ENCODE measurements at regions not wholly inside any gene's neighbourhood (a gene's known extent, or its start where the extent isn't known, plus 50 kb on each side); places are given as distances from the start of the nearest gene placed in this dataset.

GRCh38 chr16:72612718-72613117, 435.2 kb downstream of the ZFHX3 start:
- intact Hi-C loops (cut with DNase I) = no loop called here

GRCh38 chr16:72612256-72612655, 435.7 kb downstream of the ZFHX3 start:
- no peak for DNase-seq (ENCODE audit: low spot score)
- 15% methylated on average over 2 of the region's 2 CpGs for WGBS

More at GRCh38 chr16:72612718-72613117, 435.2 kb downstream of the ZFHX3 start:
- Histone ChIP-seq H3K36me3 (no peaks in the 10 kb centered on the region), H3K27me3 (replicated peaks; ENCODE audit: insufficient read depth) (no peaks in the 10 kb centered on the region), H3K9me3 (no peaks in the 10 kb centered on the region), H3K27ac (no peak overlapping the region), H3K4me1 (replicated peaks) (no peaks in the 10 kb centered on the region), H3K4me3 (no peak overlapping the region)
- TF ChIP-seq POLR2AphosphoS5 (IDR thresholded peaks at IDR 0.05) = no peak
- TF ChIP-seq POLR2A (IDR thresholded peaks at IDR 0.05) = no peak
- TF ChIP-seq, protein P1, sequence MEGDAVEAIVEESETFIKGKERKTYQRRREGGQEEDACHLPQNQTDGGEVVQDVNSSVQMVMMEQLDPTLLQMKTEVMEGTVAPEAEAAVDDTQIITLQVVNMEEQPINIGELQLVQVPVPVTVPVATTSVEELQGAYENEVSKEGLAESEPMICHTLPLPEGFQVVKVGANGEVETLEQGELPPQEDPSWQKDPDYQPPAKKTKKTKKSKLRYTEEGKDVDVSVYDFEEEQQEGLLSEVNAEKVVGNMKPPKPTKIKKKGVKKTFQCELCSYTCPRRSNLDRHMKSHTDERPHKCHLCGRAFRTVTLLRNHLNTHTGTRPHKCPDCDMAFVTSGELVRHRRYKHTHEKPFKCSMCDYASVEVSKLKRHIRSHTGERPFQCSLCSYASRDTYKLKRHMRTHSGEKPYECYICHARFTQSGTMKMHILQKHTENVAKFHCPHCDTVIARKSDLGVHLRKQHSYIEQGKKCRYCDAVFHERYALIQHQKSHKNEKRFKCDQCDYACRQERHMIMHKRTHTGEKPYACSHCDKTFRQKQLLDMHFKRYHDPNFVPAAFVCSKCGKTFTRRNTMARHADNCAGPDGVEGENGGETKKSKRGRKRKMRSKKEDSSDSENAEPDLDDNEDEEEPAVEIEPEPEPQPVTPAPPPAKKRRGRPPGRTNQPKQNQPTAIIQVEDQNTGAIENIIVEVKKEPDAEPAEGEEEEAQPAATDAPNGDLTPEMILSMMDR (IDR thresholded peaks at IDR 0.05) = no peak
- no peak for DNase-seq (ENCODE audit: low spot score)

DNA sequence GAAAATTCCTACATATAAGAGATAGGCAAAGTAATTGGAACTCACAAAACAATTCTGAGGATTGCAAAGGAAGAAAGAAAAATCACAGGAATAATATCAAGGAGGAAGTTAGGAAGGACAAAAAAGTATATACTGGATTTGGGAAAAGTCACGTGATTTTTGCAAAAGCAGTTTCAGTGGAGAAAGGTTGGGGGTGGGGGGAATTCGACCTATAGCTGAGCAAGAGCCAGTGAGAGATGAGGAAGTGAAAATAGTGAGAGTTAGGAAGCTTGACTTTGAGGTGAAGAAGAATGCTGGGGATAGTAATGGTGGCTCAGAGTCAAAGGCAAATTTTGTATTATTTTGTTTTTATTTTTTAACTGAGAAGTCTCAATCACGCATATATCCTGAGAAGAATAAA, 438.0 kb upstream of the PMFBP1 start:
- TF ChIP-seq POLR2AphosphoS5 (IDR thresholded peaks at IDR 0.05) = no peak
- H3K4me1 ChIP-seq (replicated peaks) = no peaks in the 10 kb centered on the region
- intact Hi-C loops (cut with DNase I) = no loop called here
- H3K4me3 ChIP-seq = no peak overlapping the region
- H3K36me3 ChIP-seq = no peaks in the 10 kb centered on the region
- H3K9me3 ChIP-seq = no peaks in the 10 kb centered on the region
- DNase-seq (ENCODE audit: low spot score) = no peak
- 78% methylated on average over 3 of the region's 3 CpGs for WGBS
- no peak overlapping the region for H3K27ac ChIP-seq
- H3K27me3 ChIP-seq (replicated peaks; ENCODE audit: insufficient read depth) = no peaks in the 10 kb centered on the region

More at GRCh38 chr16:72612256-72612655, 435.7 kb downstream of the ZFHX3 start:
- no peaks in the 10 kb centered on the region for H3K36me3 ChIP-seq
- intact Hi-C loops (cut with DNase I) = no loop called here
- no peak overlapping the region for H3K27ac ChIP-seq
- no peak overlapping the region for H3K4me3 ChIP-seq
- no peak for TF ChIP-seq POLR2A (IDR thresholded peaks at IDR 0.05)
- TF ChIP-seq, protein P1 (IDR thresholded peaks at IDR 0.05) = no peak
- no peak for TF ChIP-seq POLR2AphosphoS5 (IDR thresholded peaks at IDR 0.05)
- H3K4me1 ChIP-seq (replicated peaks) = no peaks in the 10 kb centered on the region
- no peaks in the 10 kb centered on the region for H3K9me3 ChIP-seq
- H3K27me3 ChIP-seq (replicated peaks; ENCODE audit: insufficient read depth) = no peaks in the 10 kb centered on the region

GRCh38 chr16:72609066-72609465, 437.1 kb upstream of the PMFBP1 start:
- no peaks in the 10 kb centered on the region for H3K4me1 ChIP-seq (replicated peaks)
- H3K27ac ChIP-seq = no peak overlapping the region
- H3K27me3 ChIP-seq (replicated peaks; ENCODE audit: insufficient read depth) = no peaks in the 10 kb centered on the region
- H3K4me3 ChIP-seq = no peak overlapping the region
- DNase-seq (ENCODE audit: low spot score) = no peak
- H3K36me3 ChIP-seq = no peaks in the 10 kb centered on the region
- 97% methylated on average over 1 of the region's 1 CpG for WGBS
- no peaks in the 10 kb centered on the region for H3K9me3 ChIP-seq
- TF ChIP-seq POLR2A (IDR thresholded peaks at IDR 0.05) = no peak
- intact Hi-C loops (cut with DNase I) = no loop called here

DNA sequence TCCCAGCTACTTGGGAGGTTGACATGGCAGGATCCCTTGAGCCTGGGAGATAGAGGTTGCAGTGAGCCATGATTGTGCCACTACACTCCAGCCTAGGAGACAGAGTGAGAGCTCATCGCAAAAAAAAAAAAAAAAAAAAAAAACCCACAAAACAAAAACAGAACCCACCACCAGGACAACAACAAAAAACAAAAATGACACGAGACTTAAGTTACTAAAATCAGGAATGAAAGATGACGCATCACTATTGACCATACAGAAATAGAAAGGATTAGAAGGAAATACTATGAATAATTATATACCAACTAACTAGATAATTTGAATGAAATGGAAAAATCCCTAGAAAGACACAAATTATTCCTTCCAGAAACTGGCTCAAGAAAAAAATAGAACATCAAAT, 432.4 kb upstream of the PMFBP1 start:
- H3K4me1 ChIP-seq (replicated peaks) = no peaks in the 10 kb centered on the region
- no peak overlapping the region for H3K4me3 ChIP-seq
- no peak for DNase-seq (ENCODE audit: low spot score)
- TF ChIP-seq POLR2AphosphoS5 (IDR thresholded peaks at IDR 0.05) (no peak), POLR2A (IDR thresholded peaks at IDR 0.05) (no peak)
- TF ChIP-seq, protein P1 (IDR thresholded peaks at IDR 0.05) = no peak
- intact Hi-C loops (cut with DNase I) = no loop called here
- no peak overlapping the region for H3K27ac ChIP-seq
- 92% methylated on average over 3 of the region's 3 CpGs for WGBS
- no peaks in the 10 kb centered on the region for H3K36me3 ChIP-seq
- no peaks in the 10 kb centered on the region for H3K27me3 ChIP-seq (replicated peaks; ENCODE audit: insufficient read depth)
- no peaks in the 10 kb centered on the region for H3K9me3 ChIP-seq

- intact Hi-C loops (cut with DNase I) = no loop called here
- Histone ChIP-seq H3K27me3 (replicated peaks; ENCODE audit: insufficient read depth) (no peaks in the 10 kb centered on the region), H3K4me3 (no peak overlapping the region), H3K4me1 (replicated peaks) (no peaks in the 10 kb centered on the region), H3K27ac (no peak overlapping the region), H3K36me3 (no peaks in the 10 kb centered on the region), H3K9me3 (no peaks in the 10 kb centered on the region)
- no peak for DNase-seq (ENCODE audit: low spot score)
- 95% methylated on average over 2 of the region's 2 CpGs for WGBS
- TF ChIP-seq POLR2A (IDR thresholded peaks at IDR 0.05) (no peak), POLR2AphosphoS5 (IDR thresholded peaks at IDR 0.05) (no peak)
- TF ChIP-seq, protein P1 (IDR thresholded peaks at IDR 0.05) = no peak
Measured at GRCh38 chr16:72602499-72602898, 430.5 kb upstream of the PMFBP1 start.
